HG03025 (cell line): ENCODE measurements at regions not wholly inside any gene's neighbourhood (a gene's known extent, or its start where the extent isn't known, plus 50 kb on each side); places are given as distances from the start of the nearest gene placed in this dataset.
"Not testable (repeated sequence)": the region's sequence is repeated elsewhere in the genome, so short reads cannot be mapped to it uniquely, and the experiment has no call there.

Source experiments
- ATAC-seq: cut with Tn5 transposase; IDR thresholded peaks from one replicate; pipeline ENCODE4 v1.9.1; 2021; ENCODE audit warnings: mild to moderate bottlenecking, moderate library complexity; ENCODE audit not compliant: unreplicated experiment, low FRiP score

GRCh38 chr3:34102288-34102687 is 303.9 kb downstream of the PDCD6IP start:
- no peak for ATAC-seq

GRCh38 chr3:34106379-34106778 is 307.9 kb downstream of the PDCD6IP start:
- no peak for ATAC-seq

- peak; percentile 41 for ATAC-seq
Measured at GRCh38 chr3:34106879-34107278, 308.4 kb downstream of the PDCD6IP start.

GRCh38 chr3:34107669-34108068 is 309.2 kb downstream of the PDCD6IP start:
- peak; percentile 67 for ATAC-seq

GRCh38 chr3:34109021-34109420 is 310.6 kb downstream of the PDCD6IP start:
- ATAC-seq, result no peak

- peak; percentile 47 for ATAC-seq
Measured at GRCh38 chr3:34109846-34110245, 311.4 kb downstream of the PDCD6IP start.

GRCh38 chr3:34111361-34111760 is 312.9 kb downstream of the PDCD6IP start:
- ATAC-seq, result no peak

- ATAC-seq, result not testable (repeated sequence)
Measured at GRCh38 chr3:34112261-34112660, 313.8 kb downstream of the PDCD6IP start.

- ATAC-seq, result no peak
Measured at GRCh38 chr3:34131091-34131490, 332.7 kb downstream of the PDCD6IP start.

- ATAC-seq, result no peak
Measured at GRCh38 chr3:34132069-34132692, 333.8 kb downstream of the PDCD6IP start.

GRCh38 chr3:34139566-34139965 is 341.1 kb downstream of the PDCD6IP start:
- ATAC-seq, result no peak

GRCh38 chr3:34140616-34141015 is 342.2 kb downstream of the PDCD6IP start:
- no peak for ATAC-seq

GRCh38 chr3:34141841-34142337 is 343.5 kb downstream of the PDCD6IP start:
- no peak for ATAC-seq

- ATAC-seq, result no peak
Measured at GRCh38 chr3:34145796-34146195, 347.4 kb downstream of the PDCD6IP start.

GRCh38 chr3:34146596-34146995 is 348.2 kb downstream of the PDCD6IP start:
- ATAC-seq, result no peak

GRCh38 chr3:34150992-34151391 is 352.6 kb downstream of the PDCD6IP start:
- ATAC-seq, result no peak

GRCh38 chr3:34152656-34153055 is 354.2 kb downstream of the PDCD6IP start:
- no peak for ATAC-seq

- ATAC-seq, result no peak
Measured at GRCh38 chr3:34155108-34155507, 356.7 kb downstream of the PDCD6IP start.

- peak; percentile 48 for ATAC-seq
Measured at GRCh38 chr3:34155666-34156065, 357.2 kb downstream of the PDCD6IP start.

- ATAC-seq, result no peak
Measured at GRCh38 chr3:34157491-34157890, 359.1 kb downstream of the PDCD6IP start.

- no peak for ATAC-seq
Measured at GRCh38 chr3:34159613-34160420, 361.4 kb downstream of the PDCD6IP start.

GRCh38 chr3:34169636-34170035 is 371.2 kb downstream of the PDCD6IP start:
- ATAC-seq, result not testable (repeated sequence)
